ENCODE measurements at regions not wholly inside any gene's neighbourhood (a gene's known extent, or its start where the extent isn't known, plus 50 kb on each side); places are given as distances from the start of the nearest gene placed in this dataset.

DNA sequence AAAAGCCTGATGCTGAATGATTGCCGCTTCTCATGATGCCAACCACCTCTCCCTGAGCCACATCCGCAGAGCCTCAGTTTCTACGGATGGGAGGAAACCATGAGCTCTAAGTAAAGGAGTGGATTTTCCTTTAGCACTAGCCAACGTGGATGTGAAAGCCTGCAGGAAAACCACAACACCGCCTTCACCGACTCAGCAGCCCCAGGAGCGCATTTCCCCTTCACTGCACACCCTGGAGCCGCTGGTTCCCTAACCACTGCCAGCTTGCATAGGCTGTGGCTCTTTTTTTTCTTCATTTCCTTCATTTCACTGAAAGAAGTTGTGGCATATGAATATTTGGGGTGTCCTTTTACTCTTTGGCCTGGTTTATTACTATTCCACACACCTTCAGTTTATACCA, 50.5 kb upstream of the SSTR4 start:
- TF ChIP-seq, protein P1, sequence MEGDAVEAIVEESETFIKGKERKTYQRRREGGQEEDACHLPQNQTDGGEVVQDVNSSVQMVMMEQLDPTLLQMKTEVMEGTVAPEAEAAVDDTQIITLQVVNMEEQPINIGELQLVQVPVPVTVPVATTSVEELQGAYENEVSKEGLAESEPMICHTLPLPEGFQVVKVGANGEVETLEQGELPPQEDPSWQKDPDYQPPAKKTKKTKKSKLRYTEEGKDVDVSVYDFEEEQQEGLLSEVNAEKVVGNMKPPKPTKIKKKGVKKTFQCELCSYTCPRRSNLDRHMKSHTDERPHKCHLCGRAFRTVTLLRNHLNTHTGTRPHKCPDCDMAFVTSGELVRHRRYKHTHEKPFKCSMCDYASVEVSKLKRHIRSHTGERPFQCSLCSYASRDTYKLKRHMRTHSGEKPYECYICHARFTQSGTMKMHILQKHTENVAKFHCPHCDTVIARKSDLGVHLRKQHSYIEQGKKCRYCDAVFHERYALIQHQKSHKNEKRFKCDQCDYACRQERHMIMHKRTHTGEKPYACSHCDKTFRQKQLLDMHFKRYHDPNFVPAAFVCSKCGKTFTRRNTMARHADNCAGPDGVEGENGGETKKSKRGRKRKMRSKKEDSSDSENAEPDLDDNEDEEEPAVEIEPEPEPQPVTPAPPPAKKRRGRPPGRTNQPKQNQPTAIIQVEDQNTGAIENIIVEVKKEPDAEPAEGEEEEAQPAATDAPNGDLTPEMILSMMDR (IDR thresholded peaks at IDR 0.05) = no peak
- no peak for TF ChIP-seq ZFX (IDR thresholded peaks at IDR 0.05; ENCODE audit: borderline replicate concordance)
